ENCODE measurements at regions not wholly inside any gene's neighbourhood (a gene's known extent, or its start where the extent isn't known, plus 50 kb on each side); places are given as distances from the start of the nearest gene placed in this dataset.
A peak's percentile ranks its signal among the peaks of the same experiment; 100 is the strongest.

GRCh38 chr1:214164173-214164572 lies 116.8 kb upstream of the SMYD2 start:
- H3K4ac ChIP-seq (ENCODE audit: low read depth, low read length) = no peak overlapping the region
- no peak overlapping the region for H2BK5ac ChIP-seq (ENCODE audit: insufficient read length, low read length)
- peaks cover 3% of the 10 kb centered on the region for H4K20me1 ChIP-seq (ENCODE audit: control insufficient read depth, insufficient read depth, insufficient read length)
- 0 out of 7 replicates have a peak overlapping the region, but pooled peaks of 2 of the 3 experiments have one; percentile 28 to 55 for H3K27ac Mint-ChIP-seq
- no peak overlapping the region for H2AK5ac ChIP-seq (ENCODE audit: insufficient read length, low read length)
- H3K79me2 ChIP-seq (ENCODE audit: insufficient read depth, low read length) = no peaks in the 10 kb centered on the region
- no peak overlapping the region for H3T11ph ChIP-seq (ENCODE audit: low read length)
- H2AFZ ChIP-seq (ENCODE audit: low read length) = no peak overlapping the region
- H4K8ac ChIP-seq (replicated peaks; ENCODE audit: insufficient read length, low read depth, low read length) = no peak overlapping the region
- H3K79me1 ChIP-seq (ENCODE audit: insufficient read depth, low read depth, low read length, poor library complexity, severe bottlenecking) = no peaks in the 10 kb centered on the region
- no peak for TF ChIP-seq CTCF (conservative IDR thresholded peaks at IDR 0.05)
- no peak overlapping the region for H3K9ac ChIP-seq (ENCODE audit: extremely low read depth, insufficient read length, low read length)
- no peak overlapping the region for H3K14ac ChIP-seq (ENCODE audit: insufficient read depth, low read length)
- H2BK20ac ChIP-seq (ENCODE audit: low read depth, low read length, poor library complexity, severe bottlenecking) = no peak overlapping the region
- no peak overlapping the region for H2BK120ac ChIP-seq (ENCODE audit: low read depth, low read length, poor library complexity, severe bottlenecking)
- H3K9me3 Mint-ChIP-seq = no peaks in the 10 kb centered on the region; a peak in 1 of 5 replicates
- H4K91ac ChIP-seq (ENCODE audit: insufficient read length, low read depth, low read length) = no peak overlapping the region
- no peak for DNase-seq
- no peaks in the 10 kb centered on the region for H3K27me3 ChIP-seq (ENCODE audit: insufficient read depth, low read length)
- H3K23ac ChIP-seq (ENCODE audit: insufficient read length, low read depth, low read length) = no peak overlapping the region
- H3K4me2 ChIP-seq (ENCODE audit: insufficient read depth, insufficient read length, low read length) = no peak overlapping the region
- no peak overlapping the region for H3K18ac ChIP-seq (ENCODE audit: insufficient read length, low read depth, low read length)
- H3K27me3 Mint-ChIP-seq (ENCODE audit: low read depth) = peaks cover 6% of the 10 kb centered on the region
- no peak overlapping the region for H4K5ac ChIP-seq (ENCODE audit: insufficient read length, low read depth, low read length)
- peaks cover 0 to 6% (median 0%) of the 10 kb centered on the region in 3 experiments; a peak in 1 of 7 replicates for H3K36me3 Mint-ChIP-seq (ENCODE audit: insufficient read depth in 1 of 3, low read depth in 3 of 3)
- no peak overlapping the region for H2BK15ac ChIP-seq (ENCODE audit: low read depth, low read length)
- H3K4me1 Mint-ChIP-seq = peaks cover 8 to 15% of the 10 kb centered on the region in 2 experiments
- no peak overlapping the region for H3K4me3 Mint-ChIP-seq
- H3K56ac ChIP-seq (ENCODE audit: insufficient read length, low read depth, low read length) = no peak overlapping the region
- no peaks in the 10 kb centered on the region for H3K23me2 ChIP-seq (ENCODE audit: insufficient read length, low read depth, low read length, poor library complexity, severe bottlenecking)
- no peaks in the 10 kb centered on the region for H3K9me3 ChIP-seq (ENCODE audit: control insufficient read depth, low read depth, low read length)
- WGBS (ENCODE audit: extremely low coverage, insufficient read length, low lambda C conversion rate) = no CpG with 5 or more reads among the region's 7 CpGs
- H2BK12ac ChIP-seq (ENCODE audit: insufficient read length, low read depth, low read length) = no peak overlapping the region
- no peak overlapping the region for H3K27ac ChIP-seq (ENCODE audit: insufficient read length, low read depth, low read length)
- H3K4me1 ChIP-seq (ENCODE audit: insufficient read depth, low read length) = no peaks in the 10 kb centered on the region

Data from H9 (cell line).